Erythroblast (primary cell): ENCODE measurements at regions not wholly inside any gene's neighbourhood (a gene's known extent, or its start where the extent isn't known, plus 50 kb on each side); places are given as distances from the start of the nearest gene placed in this dataset.

Source experiments
- GATA1 ChIP-seq: IDR thresholded peaks from 2 replicates; pipeline ENCODE4 v1.6.1; 2011; ENCODE audit warnings: low read depth, mild to moderate bottlenecking, control low read depth, low read length, moderate library complexity
- POLR2A ChIP-seq: IDR thresholded peaks from 2 replicates; pipeline ENCODE4 v1.6.1; 2011; ENCODE audit warnings: mild to moderate bottlenecking, low read length

DNA sequence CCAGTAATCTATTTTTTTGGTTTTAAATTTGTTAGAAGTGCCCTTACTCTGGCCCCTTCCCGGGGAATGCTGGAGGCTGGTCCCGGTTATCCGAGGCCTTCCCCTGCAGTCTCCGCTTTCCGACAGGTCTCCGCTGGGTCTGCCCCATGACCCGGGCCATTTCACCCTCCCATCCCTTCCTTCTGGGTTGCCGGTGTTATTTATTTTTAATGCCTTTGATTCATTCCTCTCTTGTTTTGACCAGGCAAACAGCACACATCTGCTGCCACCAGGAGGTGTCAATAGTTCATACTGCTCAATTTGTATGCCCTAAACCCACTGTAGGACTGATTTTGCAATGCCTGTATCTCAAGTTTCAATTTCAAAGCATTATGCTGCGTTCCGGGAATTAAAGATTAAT, 113.2 kb upstream of the IRX5 start:
- no peak for TF ChIP-seq POLR2A
- no peak for TF ChIP-seq GATA1
